ENCODE measurements at regions not wholly inside any gene's neighbourhood (a gene's known extent, or its start where the extent isn't known, plus 50 kb on each side); places are given as distances from the start of the nearest gene placed in this dataset.

DNA sequence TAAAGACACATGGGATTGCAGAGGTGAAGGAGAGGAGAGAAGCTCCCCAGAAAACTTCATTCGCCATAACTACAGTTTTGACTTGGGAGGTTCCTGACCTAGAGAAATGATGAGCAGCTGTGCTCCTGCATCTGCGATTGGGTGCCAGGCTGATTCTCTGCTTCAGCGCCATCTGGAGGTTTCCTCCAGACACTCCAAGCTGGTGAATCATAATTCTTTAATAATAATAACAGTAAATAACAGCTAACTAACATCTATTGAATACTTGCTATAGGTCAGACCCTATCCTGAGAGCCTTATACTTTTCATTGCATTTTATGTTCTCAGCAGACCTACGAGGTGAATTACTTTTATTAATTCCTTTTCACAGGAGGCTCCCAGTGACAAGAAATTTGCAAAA lies 575.8 kb downstream of the TOX3 start:
- TF ChIP-seq, protein P1, sequence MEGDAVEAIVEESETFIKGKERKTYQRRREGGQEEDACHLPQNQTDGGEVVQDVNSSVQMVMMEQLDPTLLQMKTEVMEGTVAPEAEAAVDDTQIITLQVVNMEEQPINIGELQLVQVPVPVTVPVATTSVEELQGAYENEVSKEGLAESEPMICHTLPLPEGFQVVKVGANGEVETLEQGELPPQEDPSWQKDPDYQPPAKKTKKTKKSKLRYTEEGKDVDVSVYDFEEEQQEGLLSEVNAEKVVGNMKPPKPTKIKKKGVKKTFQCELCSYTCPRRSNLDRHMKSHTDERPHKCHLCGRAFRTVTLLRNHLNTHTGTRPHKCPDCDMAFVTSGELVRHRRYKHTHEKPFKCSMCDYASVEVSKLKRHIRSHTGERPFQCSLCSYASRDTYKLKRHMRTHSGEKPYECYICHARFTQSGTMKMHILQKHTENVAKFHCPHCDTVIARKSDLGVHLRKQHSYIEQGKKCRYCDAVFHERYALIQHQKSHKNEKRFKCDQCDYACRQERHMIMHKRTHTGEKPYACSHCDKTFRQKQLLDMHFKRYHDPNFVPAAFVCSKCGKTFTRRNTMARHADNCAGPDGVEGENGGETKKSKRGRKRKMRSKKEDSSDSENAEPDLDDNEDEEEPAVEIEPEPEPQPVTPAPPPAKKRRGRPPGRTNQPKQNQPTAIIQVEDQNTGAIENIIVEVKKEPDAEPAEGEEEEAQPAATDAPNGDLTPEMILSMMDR (IDR thresholded peaks at IDR 0.05 in 8 of 11, conservative IDR thresholded peaks at IDR 0.05 in 3 of 11) = no peak
- TF ChIP-seq POLR2AphosphoS5 (IDR thresholded peaks at IDR 0.05) = no peak
